Gastrocnemius medialis (tissue), 4 donors: ENCODE measurements at regions not wholly inside any gene's neighbourhood (a gene's known extent, or its start where the extent isn't known, plus 50 kb on each side); places are given as distances from the start of the nearest gene placed in this dataset.

Experiments
- POLR2A ChIP-seq, 2 donors: fragments of 450-650 bp; IDR thresholded peaks; one replicate each; pipeline ENCODE4 v1.6.1; 2017; ENCODE audit warnings: antibody characterized with exemption in 2 of 2, mild to moderate bottlenecking in 2 of 2, moderate library complexity in 2 of 2
- TF ChIP-seq, protein P1 (sequence below), 5 experiments: fragments of 450-650 bp in 3 of 5; fragments of 200-600 bp in 2 of 5; sonication (generic) in 2 of 5; IDR thresholded peaks in 4 of 5; conservative IDR thresholded peaks in 1 of 5; 1 replicate in 4 of 5; 2 replicates in 1 of 5; pipeline ENCODE4 v1.5.1; 2016 to 2019; ENCODE audit warnings: antibody characterized with exemption in 5 of 5, mild to moderate bottlenecking in 3 of 5, moderate library complexity in 3 of 5

DNA sequence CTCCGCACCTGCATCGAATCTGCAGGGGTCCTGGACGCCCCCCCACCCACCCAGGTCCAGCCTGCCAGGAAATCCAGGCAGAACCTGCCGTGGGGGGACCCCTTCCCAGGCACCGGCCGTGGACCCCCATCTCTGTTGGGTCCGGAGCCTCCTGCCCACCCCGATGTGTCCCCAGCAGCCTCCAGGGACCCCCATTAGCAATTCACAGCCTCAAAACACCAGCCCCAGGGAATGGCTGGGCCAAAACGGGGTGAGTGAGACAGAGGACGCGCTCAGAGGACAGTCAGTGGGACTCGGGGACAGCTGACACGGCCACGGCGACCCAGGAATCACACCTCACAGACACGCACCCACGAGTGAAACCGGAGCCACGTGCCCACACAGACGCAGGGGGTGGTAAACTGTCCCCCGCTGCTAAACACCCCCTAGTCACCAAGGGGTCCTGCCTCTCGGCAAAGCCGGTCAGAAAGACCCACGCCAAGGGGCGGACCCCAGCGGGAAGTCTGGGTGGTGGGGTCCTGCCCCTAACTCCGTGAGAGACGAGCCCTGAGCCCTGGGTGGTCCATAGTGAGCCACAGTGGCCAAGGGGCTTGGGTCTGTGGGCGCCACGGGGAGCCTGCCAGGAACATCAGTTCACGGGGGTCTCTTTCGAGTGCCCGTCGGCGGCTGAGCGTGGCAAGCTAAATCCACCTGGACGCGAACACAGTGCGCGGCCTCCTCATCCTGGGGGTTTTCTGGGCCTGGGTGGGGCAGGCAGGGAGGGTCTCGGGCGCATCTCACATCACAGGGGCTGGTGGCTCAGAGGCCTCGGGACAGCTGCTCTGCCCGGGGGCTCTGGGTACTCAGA is 126.5 kb upstream of the NKX1-1 start:
- TF ChIP-seq, protein P1, sequence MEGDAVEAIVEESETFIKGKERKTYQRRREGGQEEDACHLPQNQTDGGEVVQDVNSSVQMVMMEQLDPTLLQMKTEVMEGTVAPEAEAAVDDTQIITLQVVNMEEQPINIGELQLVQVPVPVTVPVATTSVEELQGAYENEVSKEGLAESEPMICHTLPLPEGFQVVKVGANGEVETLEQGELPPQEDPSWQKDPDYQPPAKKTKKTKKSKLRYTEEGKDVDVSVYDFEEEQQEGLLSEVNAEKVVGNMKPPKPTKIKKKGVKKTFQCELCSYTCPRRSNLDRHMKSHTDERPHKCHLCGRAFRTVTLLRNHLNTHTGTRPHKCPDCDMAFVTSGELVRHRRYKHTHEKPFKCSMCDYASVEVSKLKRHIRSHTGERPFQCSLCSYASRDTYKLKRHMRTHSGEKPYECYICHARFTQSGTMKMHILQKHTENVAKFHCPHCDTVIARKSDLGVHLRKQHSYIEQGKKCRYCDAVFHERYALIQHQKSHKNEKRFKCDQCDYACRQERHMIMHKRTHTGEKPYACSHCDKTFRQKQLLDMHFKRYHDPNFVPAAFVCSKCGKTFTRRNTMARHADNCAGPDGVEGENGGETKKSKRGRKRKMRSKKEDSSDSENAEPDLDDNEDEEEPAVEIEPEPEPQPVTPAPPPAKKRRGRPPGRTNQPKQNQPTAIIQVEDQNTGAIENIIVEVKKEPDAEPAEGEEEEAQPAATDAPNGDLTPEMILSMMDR (IDR thresholded peaks at IDR 0.05 in 4 of 5, conservative IDR thresholded peaks at IDR 0.05 in 1 of 5): no peak
- TF ChIP-seq POLR2A (IDR thresholded peaks at IDR 0.05): no peak
